ENCODE measurements at regions not wholly inside any gene's neighbourhood (a gene's known extent, or its start where the extent isn't known, plus 50 kb on each side); places are given as distances from the start of the nearest gene placed in this dataset.

DNA sequence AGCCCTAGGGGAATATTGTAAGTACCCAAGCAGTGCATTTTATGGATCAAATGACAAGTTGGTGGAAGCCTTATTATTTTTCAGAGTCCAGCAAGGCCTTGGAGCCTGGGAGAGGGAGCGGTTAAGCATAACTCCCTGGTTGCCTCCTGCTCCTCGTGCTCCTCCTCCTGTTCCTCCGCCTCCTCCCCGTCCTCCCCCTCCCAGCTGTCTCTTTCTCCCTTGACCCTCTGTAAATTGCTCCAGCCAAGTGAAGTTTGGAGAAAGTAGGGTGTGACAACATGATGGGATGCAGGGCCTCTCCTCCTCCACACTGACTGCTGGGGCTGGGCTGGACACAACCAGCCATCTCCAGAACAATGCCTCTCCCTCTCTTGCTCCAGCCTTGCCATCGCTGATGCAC lies 586.9 kb downstream of the CCDC171 start:
- TF ChIP-seq, protein P1, sequence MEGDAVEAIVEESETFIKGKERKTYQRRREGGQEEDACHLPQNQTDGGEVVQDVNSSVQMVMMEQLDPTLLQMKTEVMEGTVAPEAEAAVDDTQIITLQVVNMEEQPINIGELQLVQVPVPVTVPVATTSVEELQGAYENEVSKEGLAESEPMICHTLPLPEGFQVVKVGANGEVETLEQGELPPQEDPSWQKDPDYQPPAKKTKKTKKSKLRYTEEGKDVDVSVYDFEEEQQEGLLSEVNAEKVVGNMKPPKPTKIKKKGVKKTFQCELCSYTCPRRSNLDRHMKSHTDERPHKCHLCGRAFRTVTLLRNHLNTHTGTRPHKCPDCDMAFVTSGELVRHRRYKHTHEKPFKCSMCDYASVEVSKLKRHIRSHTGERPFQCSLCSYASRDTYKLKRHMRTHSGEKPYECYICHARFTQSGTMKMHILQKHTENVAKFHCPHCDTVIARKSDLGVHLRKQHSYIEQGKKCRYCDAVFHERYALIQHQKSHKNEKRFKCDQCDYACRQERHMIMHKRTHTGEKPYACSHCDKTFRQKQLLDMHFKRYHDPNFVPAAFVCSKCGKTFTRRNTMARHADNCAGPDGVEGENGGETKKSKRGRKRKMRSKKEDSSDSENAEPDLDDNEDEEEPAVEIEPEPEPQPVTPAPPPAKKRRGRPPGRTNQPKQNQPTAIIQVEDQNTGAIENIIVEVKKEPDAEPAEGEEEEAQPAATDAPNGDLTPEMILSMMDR (IDR thresholded peaks at IDR 0.05 in 2 of 3, conservative IDR thresholded peaks at IDR 0.05 in 1 of 3; ENCODE audit: borderline replicate concordance in 1 of 3, insufficient read depth in 1 of 3, low read depth in 2 of 3, low read length in 2 of 3), result no peak
- TF ChIP-seq SIN3A (IDR thresholded peaks at IDR 0.05; ENCODE audit: low read depth), result no peak
- no peak for TF ChIP-seq YY1 (IDR thresholded peaks at IDR 0.05; ENCODE audit: extremely low read depth, insufficient replicate concordance, low read depth, low read length)
